ENCODE measurements at regions not wholly inside any gene's neighbourhood (a gene's known extent, or its start where the extent isn't known, plus 50 kb on each side); places are given as distances from the start of the nearest gene placed in this dataset.
"Not testable (repeated sequence)": the region's sequence is repeated elsewhere in the genome, so short reads cannot be mapped to it uniquely, and the experiment has no call there.

GRCh38 chr1:232859216-232859615 lies 54.0 kb downstream of the MAP10 start:
- TF ChIP-seq, protein P1, sequence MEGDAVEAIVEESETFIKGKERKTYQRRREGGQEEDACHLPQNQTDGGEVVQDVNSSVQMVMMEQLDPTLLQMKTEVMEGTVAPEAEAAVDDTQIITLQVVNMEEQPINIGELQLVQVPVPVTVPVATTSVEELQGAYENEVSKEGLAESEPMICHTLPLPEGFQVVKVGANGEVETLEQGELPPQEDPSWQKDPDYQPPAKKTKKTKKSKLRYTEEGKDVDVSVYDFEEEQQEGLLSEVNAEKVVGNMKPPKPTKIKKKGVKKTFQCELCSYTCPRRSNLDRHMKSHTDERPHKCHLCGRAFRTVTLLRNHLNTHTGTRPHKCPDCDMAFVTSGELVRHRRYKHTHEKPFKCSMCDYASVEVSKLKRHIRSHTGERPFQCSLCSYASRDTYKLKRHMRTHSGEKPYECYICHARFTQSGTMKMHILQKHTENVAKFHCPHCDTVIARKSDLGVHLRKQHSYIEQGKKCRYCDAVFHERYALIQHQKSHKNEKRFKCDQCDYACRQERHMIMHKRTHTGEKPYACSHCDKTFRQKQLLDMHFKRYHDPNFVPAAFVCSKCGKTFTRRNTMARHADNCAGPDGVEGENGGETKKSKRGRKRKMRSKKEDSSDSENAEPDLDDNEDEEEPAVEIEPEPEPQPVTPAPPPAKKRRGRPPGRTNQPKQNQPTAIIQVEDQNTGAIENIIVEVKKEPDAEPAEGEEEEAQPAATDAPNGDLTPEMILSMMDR (IDR thresholded peaks at IDR 0.05; ENCODE audit: low read depth, low read length) = no peak
- no peak for DNase-seq
- Histone ChIP-seq H3K4me3 (ENCODE audit: low read depth, low read length) (no peak overlapping the region), H3K36me3 (no peaks in the 10 kb centered on the region), H3K27me3 (no peaks in the 10 kb centered on the region), H3K4me1 (peaks cover 9% of the 10 kb centered on the region), H3K9me3 (no peaks in the 10 kb centered on the region)

- DNase-seq = no peak
- Histone ChIP-seq H3K4me3 (ENCODE audit: low read depth, low read length) (no peak overlapping the region), H3K4me1 (peaks cover 7% of the 10 kb centered on the region), H3K27me3 (no peaks in the 10 kb centered on the region), H3K9me3 (no peaks in the 10 kb centered on the region), H3K36me3 (no peaks in the 10 kb centered on the region)
- TF ChIP-seq, protein P1 (IDR thresholded peaks at IDR 0.05; ENCODE audit: low read depth, low read length) = no peak
Observed at GRCh38 chr1:232861107-232861506, 55.9 kb downstream of the MAP10 start.

- TF ChIP-seq, protein P1 (IDR thresholded peaks at IDR 0.05; ENCODE audit: low read depth, low read length) = no peak
- no peak overlapping the region for H3K4me3 ChIP-seq (ENCODE audit: low read depth, low read length)
Observed at GRCh38 chr1:232863544-232864275, 58.5 kb downstream of the MAP10 start.

DNA sequence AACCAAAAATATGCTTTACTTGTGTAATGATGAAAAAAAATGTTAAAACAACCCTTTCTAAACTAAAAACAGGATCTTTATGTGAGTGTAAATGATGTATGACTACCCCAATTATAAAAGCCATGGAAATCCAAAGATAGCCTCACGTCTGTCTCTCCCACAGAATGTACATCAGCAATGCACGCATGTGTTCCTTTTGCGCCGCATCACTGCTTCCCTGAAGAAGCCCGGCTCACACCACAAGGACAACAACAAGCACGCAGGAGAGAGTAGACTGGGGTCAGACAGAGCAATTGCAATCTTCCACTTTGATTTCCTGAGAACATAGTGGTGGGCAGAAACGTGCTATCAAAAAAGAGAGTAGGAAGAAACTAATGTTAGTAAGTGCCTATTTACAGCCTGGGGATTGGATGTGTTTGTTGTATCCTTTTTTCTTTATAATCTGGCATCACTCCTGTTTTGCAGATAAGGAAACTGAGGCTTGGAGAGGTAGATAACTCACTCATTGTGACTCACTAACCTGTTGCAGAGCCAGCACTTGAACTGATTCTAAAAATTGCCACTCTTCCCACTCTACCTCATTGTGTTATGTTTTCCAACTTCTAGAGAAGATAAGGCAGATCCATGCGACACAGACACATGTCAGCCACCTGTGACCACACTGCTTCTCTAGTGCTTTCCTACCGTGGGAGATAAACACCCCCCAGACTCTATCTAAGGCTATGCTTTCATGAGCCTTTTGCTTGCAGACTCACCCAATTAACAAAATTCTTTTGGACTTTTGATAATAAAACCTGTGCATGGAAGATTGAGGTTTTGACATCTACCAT lies 60.1 kb downstream of the MAP10 start:
- no peak overlapping the region for H3K4me3 ChIP-seq (ENCODE audit: low read depth, low read length)
- DNase-seq = no peak
- TF ChIP-seq, protein P1 (IDR thresholded peaks at IDR 0.05; ENCODE audit: low read depth, low read length) = no peak
- no peaks in the 10 kb centered on the region for H3K36me3 ChIP-seq
- H3K9me3 ChIP-seq = no peaks in the 10 kb centered on the region
- no peaks in the 10 kb centered on the region for H3K27me3 ChIP-seq
- H3K4me1 ChIP-seq = peaks cover 9% of the 10 kb centered on the region

More at GRCh38 chr1:232863544-232864275, 58.5 kb downstream of the MAP10 start:
- Histone ChIP-seq H3K36me3 (no peaks in the 10 kb centered on the region), H3K9me3 (no peaks in the 10 kb centered on the region), H3K27me3 (no peaks in the 10 kb centered on the region), H3K4me1 (peaks cover 9% of the 10 kb centered on the region)
- DNase-seq = no peak

DNA sequence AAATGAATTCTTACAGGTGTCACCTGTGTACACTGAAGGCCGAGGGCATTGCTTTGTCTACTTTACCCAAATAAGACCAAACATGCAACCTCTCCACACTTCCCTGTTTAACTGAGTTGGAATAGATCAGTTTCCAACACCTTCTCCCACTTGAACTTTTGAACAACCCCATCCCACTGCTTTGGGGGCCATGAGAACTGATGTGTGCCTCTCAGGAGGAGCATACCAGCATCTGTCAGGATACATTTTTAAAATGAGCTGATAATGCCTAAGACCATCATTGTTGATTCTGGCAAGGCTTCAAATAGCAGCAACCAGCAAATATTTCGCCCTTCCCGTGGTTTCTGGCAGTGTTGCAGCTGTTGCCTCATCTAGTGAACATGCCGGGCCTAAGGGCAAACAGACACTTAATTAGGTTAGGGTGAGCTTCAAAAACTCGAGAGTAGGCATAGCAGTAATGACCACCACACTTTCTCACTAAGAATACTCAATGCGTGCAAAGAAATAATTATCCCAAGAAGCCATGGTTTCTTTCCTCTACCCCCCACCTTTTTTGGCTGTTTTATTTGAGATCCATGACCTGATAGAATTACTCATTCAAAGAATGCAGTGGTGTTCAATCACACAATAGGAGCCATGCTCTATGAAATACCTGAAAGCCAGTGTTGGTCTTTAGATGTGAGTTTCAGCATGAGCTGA lies 63.7 kb downstream of the MAP10 start:
- DNase-seq = peak; percentile 77
- H3K9me3 ChIP-seq = no peaks in the 10 kb centered on the region
- H3K36me3 ChIP-seq = no peaks in the 10 kb centered on the region
- peaks cover 23% of the 10 kb centered on the region for H3K4me1 ChIP-seq
- TF ChIP-seq, protein P1 (IDR thresholded peaks at IDR 0.05; ENCODE audit: low read depth, low read length) = no peak
- H3K27me3 ChIP-seq = no peaks in the 10 kb centered on the region
- H3K4me3 ChIP-seq (ENCODE audit: low read depth, low read length) = no peak overlapping the region

- peaks cover 23% of the 10 kb centered on the region for H3K4me1 ChIP-seq
- not testable (repeated sequence) for H3K36me3 ChIP-seq; H3K27me3 ChIP-seq; H3K9me3 ChIP-seq; H3K4me3 ChIP-seq (ENCODE audit: low read depth, low read length); DNase-seq
Observed at GRCh38 chr1:232871291-232871969, 66.2 kb downstream of the MAP10 start.
